H4 (cell line): ENCODE measurements at regions not wholly inside any gene's neighbourhood (a gene's known extent, or its start where the extent isn't known, plus 50 kb on each side); places are given as distances from the start of the nearest gene placed in this dataset.

ENCODE experiments used
- DNase-seq: peaks from one replicate; pipeline ENCODE4 v3.0.0-alpha.2; 2015; ENCODE audit warnings: low spot score

DNA sequence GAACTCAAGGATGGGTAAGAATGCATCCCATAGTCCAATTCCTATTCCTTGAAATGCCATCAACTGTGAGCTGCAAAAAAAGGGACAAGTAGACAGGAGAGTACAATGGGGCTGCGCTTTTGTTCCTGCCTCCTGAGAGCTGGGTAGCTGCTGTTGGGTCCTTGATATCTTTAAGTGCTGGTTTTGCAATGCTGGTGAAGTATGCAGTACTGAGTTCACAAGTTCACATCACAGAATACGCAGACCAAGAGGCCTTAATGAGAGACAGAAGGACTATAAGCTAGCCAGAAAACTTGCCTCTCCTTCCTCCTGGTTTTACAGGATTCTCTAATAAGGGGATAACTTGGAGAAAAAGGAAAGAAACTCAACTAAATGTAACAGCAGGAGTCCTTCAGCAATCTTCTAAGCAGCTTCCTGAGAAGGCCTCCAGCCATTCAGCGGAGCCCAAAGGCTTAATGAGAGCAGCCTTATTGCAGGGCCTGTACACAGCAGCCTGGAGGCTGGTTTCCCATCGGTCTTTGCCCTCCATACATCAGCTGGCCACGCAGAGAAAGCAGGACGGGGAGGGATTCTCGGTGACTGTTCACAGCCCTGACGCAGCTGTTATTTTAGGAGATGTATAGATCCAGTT is 293.1 kb downstream of the CDCA7 start:
- no peak for DNase-seq

- DNase-seq, result no peak
Measured at GRCh38 chr2:173648816-173649215, 294.1 kb downstream of the CDCA7 start.

DNA sequence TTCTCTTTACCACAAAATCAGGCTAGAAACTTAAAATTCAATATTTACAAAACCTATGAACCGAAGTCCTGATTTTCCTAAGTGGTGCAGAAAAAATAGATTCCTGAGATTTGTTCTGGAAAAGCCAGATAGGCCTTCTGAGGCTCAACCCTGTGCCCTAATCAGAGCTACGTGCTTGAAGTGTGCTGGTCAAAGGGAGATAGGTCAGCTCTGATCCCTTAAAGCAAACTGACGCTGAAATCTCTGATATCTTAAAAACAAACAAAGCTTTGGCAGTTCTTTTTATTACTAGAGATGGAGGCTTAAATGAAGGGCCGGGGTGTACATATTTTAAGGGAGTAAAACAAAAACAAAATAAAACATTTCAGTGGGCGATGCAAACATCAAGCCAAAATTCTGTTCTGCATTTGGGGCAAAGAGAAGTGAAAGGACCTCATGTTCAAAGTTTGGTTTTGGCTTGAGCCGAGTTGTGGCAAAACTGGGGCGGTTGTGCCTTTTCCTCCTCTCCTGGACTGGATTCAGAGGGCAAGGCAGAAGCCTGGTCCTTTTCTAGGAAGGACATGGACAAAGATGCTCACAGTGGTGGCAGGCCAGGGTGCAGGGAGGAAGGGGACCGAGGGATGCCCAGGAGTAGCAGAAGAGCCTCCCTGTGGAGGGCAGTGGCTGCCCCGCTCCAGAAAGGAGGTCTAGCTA is 295.0 kb downstream of the CDCA7 start:
- DNase-seq, result no peak

- no peak for DNase-seq
Measured at GRCh38 chr2:173651891-173652290, 297.2 kb downstream of the CDCA7 start.

DNA sequence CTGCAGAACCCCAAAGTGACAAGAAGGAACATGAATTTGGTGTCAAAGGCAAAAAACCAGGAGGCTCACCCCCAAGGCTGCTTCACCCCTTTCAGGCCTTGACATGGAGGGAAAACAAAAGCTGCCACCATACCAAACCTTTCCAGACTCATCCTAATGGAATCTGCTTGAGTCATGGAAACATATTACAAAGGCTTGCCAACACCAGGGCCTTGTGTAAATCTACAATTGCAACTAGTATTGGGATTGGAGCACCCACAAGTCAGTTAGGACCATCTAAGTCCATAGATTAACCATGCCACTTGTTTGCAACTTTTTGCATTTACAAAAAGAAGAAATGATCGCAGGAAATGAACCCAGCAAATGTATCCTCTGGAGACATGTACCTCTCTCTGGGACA is 297.6 kb downstream of the CDCA7 start:
- peak; percentile 88 for DNase-seq

GRCh38 chr2:173652767-173653431 is 298.2 kb downstream of the CDCA7 start:
- peak; percentile 95 for DNase-seq

DNA sequence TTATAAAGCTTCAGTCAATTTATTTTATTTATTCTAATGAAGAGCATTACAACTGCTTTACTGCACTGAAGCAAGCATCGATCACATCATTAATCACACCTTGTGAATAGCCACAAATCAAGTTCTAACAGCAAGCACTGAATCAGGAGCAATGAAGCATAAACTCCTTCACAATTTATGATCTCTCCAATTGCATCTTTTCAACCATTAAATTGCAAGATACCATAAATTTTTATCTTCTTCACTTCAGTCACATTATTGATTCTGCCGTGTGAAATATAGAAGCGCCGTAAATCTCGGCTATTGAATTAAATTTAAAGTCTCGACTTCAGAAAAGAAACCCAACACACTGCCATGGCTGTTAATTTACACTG is 298.7 kb downstream of the CDCA7 start:
- DNase-seq, result no peak

DNA sequence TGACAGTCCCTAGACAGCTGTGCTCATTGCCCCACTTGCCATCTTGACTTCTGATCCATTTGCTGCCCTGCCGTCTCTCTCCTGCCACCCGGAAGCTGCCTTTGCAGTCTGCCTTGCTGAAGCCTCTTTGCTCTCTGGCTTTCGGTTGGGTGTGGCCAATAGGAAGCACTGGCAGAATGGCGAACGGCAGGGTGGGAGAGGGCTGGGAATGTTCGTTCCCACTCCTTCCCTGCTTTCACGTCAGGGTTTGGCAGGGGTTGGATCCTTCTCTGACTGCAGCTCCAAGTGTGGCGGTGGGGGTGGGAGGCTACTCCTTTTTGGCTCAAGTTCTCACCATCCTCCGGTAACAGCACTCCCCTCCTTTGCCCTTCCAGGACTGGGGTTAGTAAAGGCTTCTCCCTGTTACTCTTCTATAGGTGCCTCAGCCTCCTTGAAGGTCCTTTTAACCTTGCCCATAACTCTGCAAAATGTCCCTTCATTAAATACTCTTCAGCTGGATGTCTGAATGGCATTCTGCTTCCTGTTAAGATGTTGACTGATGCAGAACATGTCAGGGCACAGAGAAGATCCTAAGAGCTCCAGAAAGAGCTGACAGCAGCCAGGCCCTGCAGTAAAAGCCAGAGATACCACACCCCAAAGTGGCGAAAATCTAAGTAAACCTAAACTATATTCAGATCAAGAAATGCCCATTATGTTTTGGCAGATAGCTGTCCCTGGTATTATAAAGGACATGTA is 299.7 kb downstream of the CDCA7 start:
- DNase-seq, result no peak

GRCh38 chr2:173654896-173655265 is 300.2 kb downstream of the CDCA7 start:
- no peak for DNase-seq

GRCh38 chr2:173656086-173656485 is 301.4 kb downstream of the CDCA7 start:
- no peak for DNase-seq

GRCh38 chr2:173657996-173658717 is 303.5 kb downstream of the CDCA7 start:
- DNase-seq, result peak; percentile 78

- no peak for DNase-seq
Measured at GRCh38 chr2:173658946-173659371, 304.3 kb downstream of the CDCA7 start.

- no peak for DNase-seq
Measured at GRCh38 chr2:173659509-173659908, 304.8 kb downstream of the CDCA7 start.

DNA sequence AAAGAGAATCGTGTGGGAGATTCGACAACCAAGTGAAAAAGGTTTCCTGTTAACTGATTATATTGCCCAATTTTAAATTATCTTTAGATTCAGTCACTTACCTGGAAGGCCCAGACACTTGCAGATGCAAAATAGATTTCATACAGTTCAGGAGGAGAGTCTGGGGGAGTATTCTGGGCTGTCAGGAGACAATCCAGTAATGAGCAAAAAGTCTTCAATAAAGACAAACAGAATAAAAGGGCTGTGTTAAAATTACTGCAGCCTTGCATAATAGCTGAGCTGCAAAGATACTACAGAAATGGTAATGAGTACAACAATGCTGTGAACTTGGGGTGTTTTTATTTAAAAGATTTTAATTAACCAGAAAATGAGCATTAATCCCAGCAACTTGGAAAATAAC is 303.6 kb downstream of the SP3 start:
- no peak for DNase-seq

GRCh38 chr2:173663353-173663752 is 301.8 kb downstream of the SP3 start:
- no peak for DNase-seq

- no peak for DNase-seq
Measured at GRCh38 chr2:173663835-173664512, 301.2 kb downstream of the SP3 start.

- no peak for DNase-seq
Measured at GRCh38 chr2:173664513-173664910, 300.7 kb downstream of the SP3 start.

- no peak for DNase-seq
Measured at GRCh38 chr2:173666171-173666888, 298.8 kb downstream of the SP3 start.

DNA sequence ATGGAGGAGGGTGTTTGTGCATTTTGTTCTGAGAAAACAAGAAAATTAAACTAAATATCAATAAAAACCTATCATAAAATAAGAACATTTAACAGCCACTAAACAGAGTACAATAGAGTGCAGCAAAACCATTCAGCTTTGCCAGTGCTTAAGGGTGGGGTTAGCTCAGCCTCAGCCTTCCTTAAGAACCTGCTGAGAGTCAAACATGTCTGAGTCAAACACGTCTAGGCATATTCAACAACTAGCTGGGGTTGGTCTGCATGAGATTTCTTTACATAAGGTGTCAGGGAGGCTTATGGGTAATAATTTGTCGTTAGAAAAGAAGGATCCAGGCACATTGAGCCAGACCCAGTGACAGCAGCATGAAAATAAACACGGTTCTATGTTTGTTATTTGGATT is 298.2 kb downstream of the SP3 start:
- DNase-seq, result no peak

- no peak for DNase-seq
Measured at GRCh38 chr2:173667415-173667814, 297.8 kb downstream of the SP3 start.
